H9 (cell line): ENCODE measurements at regions not wholly inside any gene's neighbourhood (a gene's known extent, or its start where the extent isn't known, plus 50 kb on each side); places are given as distances from the start of the nearest gene placed in this dataset.

Experiments
- DNase-seq: peaks from one replicate; pipeline ENCODE4 v3.0.0-alpha.2; 2017
- H2AFZ ChIP-seq: one replicate; pipeline ENCODE4 v1.6.1; 2013; ENCODE audit warnings: mild to moderate bottlenecking, low read length, control low read depth, moderate library complexity
- H2AK5ac ChIP-seq: 2 replicates; pipeline ENCODE4 v1.6.1; 2013; ENCODE audit warnings: low read length, control low read depth, mixed read lengths; ENCODE audit not compliant: insufficient read length
- H2BK120ac ChIP-seq: one replicate; pipeline ENCODE4 v1.6.1; 2013; ENCODE audit warnings: low read depth, mild to moderate bottlenecking, low read length, control low read depth, inconsistent platforms; ENCODE audit not compliant: poor library complexity, severe bottlenecking
- H2BK12ac ChIP-seq: 2 replicates; pipeline ENCODE4 v1.6.1; 2013; ENCODE audit warnings: low read length, control low read depth, mixed read lengths, low read depth; ENCODE audit not compliant: insufficient read length
- H2BK15ac ChIP-seq: 2 replicates; pipeline ENCODE4 v1.6.1; 2013; ENCODE audit warnings: low read depth, low read length, control low read depth
- H2BK20ac ChIP-seq: one replicate; pipeline ENCODE4 v1.6.1; 2013; ENCODE audit warnings: low read depth, mild to moderate bottlenecking, low read length, control low read depth, inconsistent platforms; ENCODE audit not compliant: poor library complexity, severe bottlenecking
- H2BK5ac ChIP-seq: 2 replicates; pipeline ENCODE4 v1.6.1; 2013; ENCODE audit warnings: low read length, control low read depth, mixed read lengths; ENCODE audit not compliant: insufficient read length
- H3K14ac ChIP-seq: 2 replicates; pipeline ENCODE4 v1.6.1; 2013; ENCODE audit warnings: low read length, control low read depth; ENCODE audit not compliant: insufficient read depth
- H3K18ac ChIP-seq: 2 replicates; pipeline ENCODE4 v1.6.1; 2013; ENCODE audit warnings: low read depth, mild to moderate bottlenecking, mixed read lengths, low read length, control low read depth; ENCODE audit not compliant: insufficient read length
- H3K23ac ChIP-seq: 2 replicates; pipeline ENCODE4 v1.6.1; 2013; ENCODE audit warnings: low read length, control low read depth, mixed read lengths, low read depth; ENCODE audit not compliant: insufficient read length
- H3K23me2 ChIP-seq: 2 replicates; pipeline ENCODE4 v1.6.1; 2013; ENCODE audit warnings: low read depth, mild to moderate bottlenecking, mixed read lengths, low read length, control low read depth; ENCODE audit not compliant: insufficient read length, poor library complexity, severe bottlenecking
- H3K27ac ChIP-seq: 2 replicates; pipeline ENCODE4 v1.5.1; 2013; ENCODE audit warnings: low read length, control low read depth, mixed read lengths, low read depth; ENCODE audit not compliant: insufficient read length
- H3K27me3 ChIP-seq: 2 replicates; pipeline ENCODE4 v1.6.1; 2013; ENCODE audit warnings: low read length, control low read depth, inconsistent platforms; ENCODE audit not compliant: insufficient read depth
- H3K4ac ChIP-seq: 2 replicates; pipeline ENCODE4 v1.6.1; 2013; ENCODE audit warnings: low read depth, mild to moderate bottlenecking, control low read depth, inconsistent platforms, low read length, moderate library complexity
- H3K4me1 ChIP-seq: 2 replicates; pipeline ENCODE4 v1.6.1; 2013; ENCODE audit warnings: low read length, control low read depth, inconsistent platforms; ENCODE audit not compliant: insufficient read depth
- H3K4me2 ChIP-seq: 2 replicates; pipeline ENCODE4 v1.6.1; 2013; ENCODE audit warnings: low read length, control low read depth, mixed read lengths; ENCODE audit not compliant: insufficient read length, insufficient read depth
- H3K56ac ChIP-seq: 2 replicates; pipeline ENCODE4 v1.6.1; 2013; ENCODE audit warnings: low read depth, mild to moderate bottlenecking, mixed read lengths, low read length, control low read depth; ENCODE audit not compliant: insufficient read length
- H3K79me1 ChIP-seq: 2 replicates; pipeline ENCODE4 v1.6.1; 2013; ENCODE audit warnings: low read depth, mild to moderate bottlenecking, moderate library complexity, low read length, control low read depth, inconsistent platforms; ENCODE audit not compliant: insufficient read depth, poor library complexity, severe bottlenecking
- H3K79me2 ChIP-seq: 2 replicates; pipeline ENCODE4 v1.6.1; 2013; ENCODE audit warnings: low read length, control low read depth, inconsistent platforms; ENCODE audit not compliant: insufficient read depth
- H3K9ac ChIP-seq: 2 replicates; pipeline ENCODE4 v1.6.1; 2013; ENCODE audit warnings: low read length, control low read depth, mixed read lengths; ENCODE audit not compliant: insufficient read length; ENCODE audit errors: extremely low read depth
- H3K9me3 ChIP-seq: one replicate; pipeline ENCODE4 v1.6.1; 2013; ENCODE audit warnings: low read depth, low read length, inconsistent platforms; ENCODE audit not compliant: control insufficient read depth
- H3T11ph ChIP-seq: one replicate; pipeline ENCODE4 v1.6.1; 2013; ENCODE audit warnings: mild to moderate bottlenecking, low read length, control low read depth, inconsistent platforms
- H4K20me1 ChIP-seq: one replicate; pipeline ENCODE4 v1.6.1; 2013; ENCODE audit not compliant: control insufficient read depth, insufficient read length, insufficient read depth
- H4K5ac ChIP-seq: 2 replicates; pipeline ENCODE4 v1.6.1; 2013; ENCODE audit warnings: low read depth, mild to moderate bottlenecking, mixed read lengths, low read length, control low read depth; ENCODE audit not compliant: insufficient read length
- H4K8ac ChIP-seq: replicated peaks from 2 replicates; pipeline ENCODE4 v1.6.1; 2013; ENCODE audit warnings: low read length, control low read depth, mixed read lengths, low read depth; ENCODE audit not compliant: insufficient read length
- H4K91ac ChIP-seq: 2 replicates; pipeline ENCODE4 v1.6.1; 2013; ENCODE audit warnings: low read depth, mild to moderate bottlenecking, moderate library complexity, mixed read lengths, low read length, control low read depth; ENCODE audit not compliant: insufficient read length
- H3K27ac Mint-ChIP-seq, 3 experiments: 2 replicates in 2 of 3; 3 replicates in 1 of 3; pipeline ENCODE4 v1.8.0; 2020 to 2021; ENCODE audit warnings: mixed read lengths in 3 of 3, mild to moderate bottlenecking in 1 of 3, moderate library complexity in 1 of 3
- H3K27me3 Mint-ChIP-seq: 2 replicates; pipeline ENCODE4 v1.8.0; 2021; ENCODE audit warnings: low read depth, mild to moderate bottlenecking, moderate library complexity, mixed read lengths
- H3K36me3 Mint-ChIP-seq, 3 experiments: 2 replicates in 2 of 3; 3 replicates in 1 of 3; pipeline ENCODE4 v1.8.0; 2020 to 2021; ENCODE audit warnings: low read depth in 3 of 3, mixed read lengths in 3 of 3; ENCODE audit not compliant: insufficient read depth in 1 of 3
- H3K4me1 Mint-ChIP-seq, 2 experiments: 2 replicates each; pipeline ENCODE4 v1.8.0; 2020; ENCODE audit warnings: mixed read lengths in 2 of 2
- H3K4me3 Mint-ChIP-seq, 2 experiments: 2 replicates in 1 of 2; 3 replicates in 1 of 2; pipeline ENCODE4 v1.8.0; 2020 to 2021; ENCODE audit warnings: mild to moderate bottlenecking in 2 of 2, mixed read lengths in 2 of 2, moderate library complexity in 1 of 2
- H3K9me3 Mint-ChIP-seq, 2 experiments: 2 replicates in 1 of 2; 3 replicates in 1 of 2; pipeline ENCODE4 v1.8.0; 2020; ENCODE audit warnings: mild to moderate bottlenecking in 2 of 2, mixed read lengths in 2 of 2, moderate library complexity in 1 of 2
- CTCF ChIP-seq: fragments of 200-600 bp; sonication (generic); conservative IDR thresholded peaks from 3 replicates; pipeline ENCODE4 v1.8.0; 2021; ENCODE audit warnings: antibody characterized with exemption, mild to moderate bottlenecking
- WGBS: extraction: QIAGEN DNeasy Blood & Tissue Kit; methylation state at CpG from one replicate; pipeline ENCODE4 v1.1.7; 2013; ENCODE audit warnings: missing lambda C conversion rate, low lambda C conversion rate, mixed read lengths; ENCODE audit not compliant: insufficient read length; ENCODE audit errors: extremely low coverage; 5-methylcytosine and 5-hydroxymethylcytosine counted together

- no peaks in the 10 kb centered on the region for H3K9me3 Mint-ChIP-seq
- no CpG with 5 or more reads among the region's 6 CpGs for WGBS
Observed at GRCh38 chr3:182692021-182692420, 101.3 kb upstream of the ATP11B start.

More at GRCh38 chr3:182692021-182692420, 101.3 kb upstream of the ATP11B start:
- no peak for TF ChIP-seq CTCF
- Histone ChIP-seq H4K91ac (no peak overlapping the region), H3K14ac (no peak overlapping the region), H3K4me1 (no peaks in the 10 kb centered on the region), H3K9ac (no peak overlapping the region), H3K4ac (no peak overlapping the region), H2BK5ac (no peak overlapping the region), H3K56ac (no peak overlapping the region), H3K4me2 (no peak overlapping the region), H2AFZ (no peak overlapping the region), H3T11ph (no peak overlapping the region), H3K27me3 (no peaks in the 10 kb centered on the region), H2BK120ac (no peak overlapping the region), H3K23me2 (no peaks in the 10 kb centered on the region), H4K20me1 (no peaks in the 10 kb centered on the region), H2BK20ac (no peak overlapping the region), H3K79me1 (no peaks in the 10 kb centered on the region), H4K5ac (no peak overlapping the region), H3K23ac (no peak overlapping the region), H3K79me2 (no peaks in the 10 kb centered on the region), H4K8ac (no peak overlapping the region), H2BK15ac (no peak overlapping the region), H2AK5ac (no peak overlapping the region), H3K27ac (no peak overlapping the region), H3K18ac (no peak overlapping the region), H2BK12ac (no peak overlapping the region), H3K9me3 (no peaks in the 10 kb centered on the region)
- Mint-ChIP-seq H3K27ac (no peak overlapping the region), H3K4me3 (no peak overlapping the region), H3K4me1 (no peaks in the 10 kb centered on the region), H3K36me3 (no peaks in the 10 kb centered on the region), H3K27me3 (no peaks in the 10 kb centered on the region)
- DNase-seq: no peak
